ENCODE measurements at regions not wholly inside any gene's neighbourhood (a gene's known extent, or its start where the extent isn't known, plus 50 kb on each side); places are given as distances from the start of the nearest gene placed in this dataset.

GRCh38 chr15:27668471-27669220 lies 430.5 kb downstream of the OCA2 start:
- in situ Hi-C loops (cut with MboI; ENCODE audit: low pct_unique_long_range_greater_than_20kb in 2 of 9, low sequenced_read_pairs in 9 of 9, unreplicated experiment in 9 of 9): no loop called here
- ATAC-seq (replicated peaks in 6 of 8): no peak
- H3K4me3 ChIP-seq: no peak overlapping the region
- peaks cover 12 to 13% of the 10 kb centered on the region in 2 donors for H3K4me1 ChIP-seq (replicated peaks in 1 of 2)
- H3K27ac ChIP-seq: no peak overlapping the region
- 0 to 100% (median 85%) methylated on average over 1 to 5 of the region's 9 CpGs; no CpG with 5 or more reads in 1 of the 10 experiments for WGBS, 10 experiments

DNA sequence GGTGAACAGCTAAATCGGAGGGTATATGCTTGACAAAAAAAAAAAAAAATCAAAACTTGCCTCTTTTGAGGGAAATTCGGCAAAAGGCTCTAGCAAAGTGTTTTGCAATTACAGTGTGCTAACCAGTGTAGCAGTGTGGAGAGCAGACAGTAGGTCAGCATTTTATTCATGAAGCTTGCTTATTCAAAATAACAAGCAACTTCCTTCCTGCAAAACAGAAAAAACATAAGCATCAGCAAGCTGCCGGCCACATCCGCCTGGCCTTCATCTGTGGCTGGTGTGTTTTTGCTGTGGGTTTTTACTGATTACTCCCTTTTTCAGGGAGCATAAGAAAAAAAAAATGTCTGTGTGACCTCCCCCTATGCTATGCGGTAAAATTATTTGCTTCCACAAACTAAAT lies 434.1 kb downstream of the OCA2 start:
- no peak for ATAC-seq (replicated peaks in 6 of 8)
- Histone ChIP-seq H3K27ac (no peak overlapping the region), H3K4me1 (replicated peaks in 1 of 2) (no peaks in the 10 kb centered on the region), H3K4me3 (no peak overlapping the region)
- in situ Hi-C loops (cut with MboI; ENCODE audit: low pct_unique_long_range_greater_than_20kb in 2 of 9, low sequenced_read_pairs in 9 of 9, unreplicated experiment in 9 of 9): no loop called here
- WGBS, 10 experiments: 23 to 100% (median 62%) methylated on average over 1 to 5 of the region's 5 CpGs

DNA sequence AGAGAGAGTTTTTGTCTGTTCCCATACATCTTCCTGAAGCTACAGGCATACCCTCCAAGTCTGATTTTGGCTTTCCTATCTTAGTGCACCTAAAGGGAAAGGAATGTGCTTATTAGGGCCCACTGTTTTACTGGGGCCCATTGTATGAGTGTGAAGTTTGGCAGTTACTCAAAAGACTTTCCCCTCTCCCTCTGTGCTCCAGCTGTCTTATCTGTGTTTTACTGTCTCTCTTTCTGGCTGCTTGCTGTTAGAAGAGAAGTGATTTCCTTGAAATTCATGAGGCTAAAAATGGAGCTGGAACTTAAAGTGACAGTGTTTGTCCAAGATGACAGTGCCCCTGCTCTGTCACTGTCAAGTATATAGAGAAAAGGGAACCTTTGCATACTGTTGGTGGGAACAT lies 436.2 kb downstream of the OCA2 start:
- in situ Hi-C loops (cut with MboI; ENCODE audit: low pct_unique_long_range_greater_than_20kb in 2 of 9, low sequenced_read_pairs in 9 of 9, unreplicated experiment in 9 of 9): no loop called here
- ATAC-seq (replicated peaks in 6 of 8): no peak
- no peak overlapping the region for H3K27ac ChIP-seq
- no peaks in the 10 kb centered on the region for H3K4me1 ChIP-seq (replicated peaks in 1 of 2)
- no peak overlapping the region for H3K4me3 ChIP-seq

- H3K4me1 ChIP-seq (replicated peaks in 1 of 2): no peaks in the 10 kb centered on the region
- no peak overlapping the region for H3K4me3 ChIP-seq
- H3K27ac ChIP-seq: no peak overlapping the region
- in situ Hi-C loops (cut with MboI; ENCODE audit: low pct_unique_long_range_greater_than_20kb in 2 of 9, low sequenced_read_pairs in 9 of 9, unreplicated experiment in 9 of 9): no loop called here
- ATAC-seq (replicated peaks in 6 of 8): no peak
Observed at GRCh38 chr15:27660676-27661075, 438.4 kb downstream of the OCA2 start.

GRCh38 chr15:27656296-27656987 lies 442.7 kb downstream of the OCA2 start:
- in situ Hi-C loops (cut with MboI; ENCODE audit: low pct_unique_long_range_greater_than_20kb in 2 of 9, low sequenced_read_pairs in 9 of 9, unreplicated experiment in 9 of 9): no loop called here
- no peak overlapping the region for H3K27ac ChIP-seq
- no peak for ATAC-seq (replicated peaks in 6 of 8)

GRCh38 chr15:27655056-27655455 lies 444.1 kb downstream of the OCA2 start:
- ATAC-seq (replicated peaks in 6 of 8): no peak
- Histone ChIP-seq H3K27ac (no peak overlapping the region), H3K4me3 (no peak overlapping the region), H3K4me1 (replicated peaks in 1 of 2) (no peaks in the 10 kb centered on the region)
- 0 to 100% (median 74%) methylated on average over 2 to 4 of the region's 4 CpGs; no CpG with 5 or more reads in 1 of the 10 experiments for WGBS, 10 experiments
- in situ Hi-C loops (cut with MboI; ENCODE audit: low pct_unique_long_range_greater_than_20kb in 2 of 9, low sequenced_read_pairs in 9 of 9, unreplicated experiment in 9 of 9): no loop called here

More at GRCh38 chr15:27656296-27656987, 442.7 kb downstream of the OCA2 start:
- Histone ChIP-seq H3K4me3 (no peak overlapping the region), H3K4me1 (replicated peaks in 1 of 2) (no peaks in the 10 kb centered on the region)
- 40 to 100% (median 95%) methylated on average over 1 to 12 of the region's 29 CpGs; no CpG with 5 or more reads in 5 of the 10 experiments for WGBS, 10 experiments

GRCh38 chr15:27650244-27650643 lies 448.9 kb downstream of the OCA2 start:
- H3K4me1 ChIP-seq (replicated peaks in 1 of 2): peaks cover 0 to 2% of the 10 kb centered on the region in 2 donors
- WGBS, 10 experiments: 0 to 70% (median 35%) methylated on average over 1 to 2 of the region's 2 CpGs; no CpG with 5 or more reads in 2 of the 10 experiments
- in situ Hi-C loops (cut with MboI; ENCODE audit: low pct_unique_long_range_greater_than_20kb in 2 of 9, low sequenced_read_pairs in 9 of 9, unreplicated experiment in 9 of 9): no loop called here
- no peak for ATAC-seq (replicated peaks in 6 of 8)
- H3K4me3 ChIP-seq: no peak overlapping the region
- no peak overlapping the region for H3K27ac ChIP-seq

DNA sequence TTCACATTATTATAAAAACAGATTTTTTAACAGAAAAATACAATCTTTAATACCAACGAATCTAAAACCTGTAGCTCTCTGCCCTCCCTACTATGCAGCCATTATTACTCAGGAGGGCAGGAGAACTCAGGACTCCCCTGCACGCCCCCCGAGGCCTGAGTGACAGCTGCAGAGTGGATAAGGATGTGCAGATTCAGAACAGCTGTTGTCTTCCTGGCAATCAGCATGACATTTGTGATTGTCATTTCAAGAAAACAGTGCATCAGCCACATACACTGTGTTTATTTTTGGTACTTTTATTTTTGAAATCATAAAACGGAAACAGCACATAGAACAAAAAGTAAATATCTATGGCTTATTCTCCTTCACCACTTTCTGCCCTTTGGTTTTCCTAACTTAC lies 450.8 kb downstream of the OCA2 start:
- Histone ChIP-seq H3K4me1 (replicated peaks in 1 of 2) (peaks cover 0 to 2% of the 10 kb centered on the region in 2 donors), H3K4me3 (no peak overlapping the region), H3K27ac (no peak overlapping the region)
- in situ Hi-C loops (cut with MboI; ENCODE audit: low pct_unique_long_range_greater_than_20kb in 2 of 9, low sequenced_read_pairs in 9 of 9, unreplicated experiment in 9 of 9): no loop called here
- no peak for ATAC-seq (replicated peaks in 6 of 8)
- 0 to 100% (median 67%) methylated on average over 1 to 4 of the region's 4 CpGs; no CpG with 5 or more reads in 1 of the 10 experiments for WGBS, 10 experiments

DNA sequence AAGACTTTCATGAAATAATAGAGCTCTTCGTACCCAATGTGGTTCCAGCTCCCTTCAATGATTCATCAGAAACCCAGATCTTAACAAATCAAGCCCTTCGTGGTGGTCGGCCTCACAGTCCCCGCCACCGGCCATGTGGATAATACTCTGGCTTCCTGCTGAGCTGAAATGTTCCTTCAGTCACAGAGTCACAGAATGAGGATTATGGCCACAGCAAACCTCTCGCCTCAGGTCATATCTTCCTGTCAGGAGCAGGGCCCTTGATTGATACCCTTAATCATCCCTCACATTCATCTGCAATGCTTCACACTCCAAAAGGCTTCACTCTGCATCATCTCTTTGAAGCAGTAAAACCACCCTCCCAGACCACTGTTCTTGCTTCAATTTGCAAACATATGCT lies 452.6 kb downstream of the OCA2 start:
- ATAC-seq (replicated peaks in 6 of 8): no peak
- in situ Hi-C loops (cut with MboI; ENCODE audit: low pct_unique_long_range_greater_than_20kb in 2 of 9, low sequenced_read_pairs in 9 of 9, unreplicated experiment in 9 of 9): no loop called here
- H3K4me1 ChIP-seq (replicated peaks in 1 of 2): peaks cover 0 to 2% of the 10 kb centered on the region in 2 donors
- no peak overlapping the region for H3K27ac ChIP-seq
- H3K4me3 ChIP-seq: no peak overlapping the region
- 14 to 83% (median 57%) methylated on average over 1 to 6 of the region's 6 CpGs; no CpG with 5 or more reads in 3 of the 10 experiments for WGBS, 10 experiments

DNA sequence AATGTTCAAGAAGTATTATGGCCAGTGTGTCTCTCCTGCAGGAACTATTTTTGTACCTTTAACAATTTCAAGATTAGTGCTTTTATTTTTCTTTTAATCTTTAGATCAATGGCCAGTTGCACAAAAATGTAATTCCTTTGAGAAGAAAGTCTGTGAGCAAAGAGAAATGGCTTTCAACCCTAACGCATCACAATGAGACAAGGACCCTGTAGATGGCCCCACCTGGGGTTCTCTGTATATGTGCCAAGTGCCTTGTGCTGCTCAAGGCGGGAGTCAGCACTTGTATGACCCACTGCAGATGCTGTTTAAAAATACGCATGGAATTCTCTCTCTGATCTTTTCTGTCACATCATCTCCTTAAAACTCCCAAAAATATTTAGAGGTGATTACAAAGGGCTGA lies 453.4 kb downstream of the OCA2 start:
- Histone ChIP-seq H3K4me3 (no peak overlapping the region), H3K4me1 (replicated peaks in 1 of 2) (peaks cover 0 to 2% of the 10 kb centered on the region in 2 donors), H3K27ac (no peak overlapping the region)
- no peak for ATAC-seq (replicated peaks in 6 of 8)
- in situ Hi-C loops (cut with MboI; ENCODE audit: low pct_unique_long_range_greater_than_20kb in 2 of 9, low sequenced_read_pairs in 9 of 9, unreplicated experiment in 9 of 9): no loop called here
- 0 to 90% (median 60%) methylated on average over 1 to 3 of the region's 3 CpGs; no CpG with 5 or more reads in 1 of the 10 experiments for WGBS, 10 experiments

- H3K4me3 ChIP-seq: no peak overlapping the region
- ATAC-seq (replicated peaks in 6 of 8): no peak
- no peak overlapping the region for H3K27ac ChIP-seq
- 0 to 100% (median 15%) methylated on average over 1 of the region's 1 CpG; no CpG with 5 or more reads in 2 of the 10 experiments for WGBS, 10 experiments
- in situ Hi-C loops (cut with MboI; ENCODE audit: low pct_unique_long_range_greater_than_20kb in 2 of 9, low sequenced_read_pairs in 9 of 9, unreplicated experiment in 9 of 9): no loop called here
- peaks cover 0 to 2% of the 10 kb centered on the region in 2 donors for H3K4me1 ChIP-seq (replicated peaks in 1 of 2)
Observed at GRCh38 chr15:27642981-27643380, 456.1 kb downstream of the OCA2 start.

DNA sequence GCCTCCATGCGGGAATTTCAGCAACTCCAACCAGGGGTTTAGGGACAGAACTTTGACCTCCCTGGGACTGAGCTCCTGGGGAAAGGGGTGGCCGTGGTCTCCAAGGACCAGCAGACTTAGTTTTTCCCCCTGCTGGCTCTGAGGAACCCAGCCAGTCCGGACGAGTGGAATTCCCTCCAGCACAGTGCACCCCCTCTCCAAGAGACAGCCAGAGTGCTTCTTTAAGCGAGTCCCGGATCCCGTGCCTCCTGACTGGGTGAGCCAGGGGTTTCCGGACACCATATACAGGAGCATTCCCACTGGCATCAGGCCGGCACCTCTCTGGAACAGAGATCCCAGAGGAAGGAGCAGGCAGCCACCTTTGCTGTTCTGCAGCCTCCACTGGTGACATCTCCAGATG lies 459.5 kb downstream of the OCA2 start:
- WGBS, 10 experiments: 60 to 87% methylated on average over 1 to 3 of the region's 9 CpGs; no CpG with 5 or more reads in 8 of the 10 experiments
- in situ Hi-C loops (cut with MboI; ENCODE audit: low pct_unique_long_range_greater_than_20kb in 2 of 9, low sequenced_read_pairs in 9 of 9, unreplicated experiment in 9 of 9): no loop called here
- Histone ChIP-seq H3K4me1 (replicated peaks in 1 of 2) (no peaks in the 10 kb centered on the region), H3K4me3 (no peak overlapping the region), H3K27ac (no peak overlapping the region)
- ATAC-seq (replicated peaks in 6 of 8): no peak

DNA sequence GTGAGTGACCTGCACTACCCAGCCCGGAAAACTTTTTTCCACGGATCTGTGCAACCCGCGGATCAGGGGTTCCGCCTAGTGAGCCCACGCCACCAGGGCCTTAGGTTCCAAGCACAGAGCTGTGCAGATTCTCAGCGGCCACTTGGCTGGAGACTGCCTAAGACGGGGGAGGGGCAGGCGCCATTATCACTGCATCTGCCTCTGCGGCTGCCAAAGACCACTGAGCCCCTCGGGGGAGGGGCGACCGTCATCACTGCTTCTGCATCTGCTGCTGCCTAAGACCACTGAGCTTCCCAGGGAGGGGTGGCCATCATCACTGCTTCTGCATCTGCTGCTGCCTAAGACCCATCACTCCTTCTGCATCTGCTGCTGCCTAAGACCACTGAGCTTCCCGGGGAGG lies 460.2 kb downstream of the OCA2 start:
- in situ Hi-C loops (cut with MboI; ENCODE audit: low pct_unique_long_range_greater_than_20kb in 2 of 9, low sequenced_read_pairs in 9 of 9, unreplicated experiment in 9 of 9): no loop called here
- Histone ChIP-seq H3K4me1 (replicated peaks in 1 of 2) (no peaks in the 10 kb centered on the region), H3K4me3 (no peak overlapping the region), H3K27ac (no peak overlapping the region)
- 75 to 100% (median 82%) methylated on average over 1 to 3 of the region's 14 CpGs; no CpG with 5 or more reads in 6 of the 10 experiments for WGBS, 10 experiments
- no peak for ATAC-seq (replicated peaks in 6 of 8)
